ENCODE measurements at regions not wholly inside any gene's neighbourhood (a gene's known extent, or its start where the extent isn't known, plus 50 kb on each side); places are given as distances from the start of the nearest gene placed in this dataset.

DNA sequence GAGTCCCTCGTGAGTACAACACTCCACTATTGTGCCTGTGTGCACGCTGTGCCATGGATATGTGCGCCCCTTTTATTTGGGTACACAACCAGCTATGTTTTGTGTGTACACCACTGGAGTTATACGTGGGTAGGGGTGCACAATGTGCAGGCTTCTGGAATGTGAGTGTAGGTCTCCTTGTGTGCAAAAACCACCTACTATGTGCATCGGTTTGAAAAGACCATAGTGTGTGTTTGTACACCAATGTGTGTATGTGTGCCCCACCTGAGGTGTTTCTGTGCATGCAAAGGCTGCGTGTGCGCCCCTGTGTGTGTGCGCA lies 86.4 kb upstream of the ALDH1L1 start:
- TF ChIP-seq, protein P1, sequence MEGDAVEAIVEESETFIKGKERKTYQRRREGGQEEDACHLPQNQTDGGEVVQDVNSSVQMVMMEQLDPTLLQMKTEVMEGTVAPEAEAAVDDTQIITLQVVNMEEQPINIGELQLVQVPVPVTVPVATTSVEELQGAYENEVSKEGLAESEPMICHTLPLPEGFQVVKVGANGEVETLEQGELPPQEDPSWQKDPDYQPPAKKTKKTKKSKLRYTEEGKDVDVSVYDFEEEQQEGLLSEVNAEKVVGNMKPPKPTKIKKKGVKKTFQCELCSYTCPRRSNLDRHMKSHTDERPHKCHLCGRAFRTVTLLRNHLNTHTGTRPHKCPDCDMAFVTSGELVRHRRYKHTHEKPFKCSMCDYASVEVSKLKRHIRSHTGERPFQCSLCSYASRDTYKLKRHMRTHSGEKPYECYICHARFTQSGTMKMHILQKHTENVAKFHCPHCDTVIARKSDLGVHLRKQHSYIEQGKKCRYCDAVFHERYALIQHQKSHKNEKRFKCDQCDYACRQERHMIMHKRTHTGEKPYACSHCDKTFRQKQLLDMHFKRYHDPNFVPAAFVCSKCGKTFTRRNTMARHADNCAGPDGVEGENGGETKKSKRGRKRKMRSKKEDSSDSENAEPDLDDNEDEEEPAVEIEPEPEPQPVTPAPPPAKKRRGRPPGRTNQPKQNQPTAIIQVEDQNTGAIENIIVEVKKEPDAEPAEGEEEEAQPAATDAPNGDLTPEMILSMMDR (IDR thresholded peaks at IDR 0.05; ENCODE audit: insufficient read depth, missing control alignments): no peak
- FAIRE-seq (no peak), DNase-seq (ENCODE audit: insufficient read length, low spot score) (no peak)

DNA sequence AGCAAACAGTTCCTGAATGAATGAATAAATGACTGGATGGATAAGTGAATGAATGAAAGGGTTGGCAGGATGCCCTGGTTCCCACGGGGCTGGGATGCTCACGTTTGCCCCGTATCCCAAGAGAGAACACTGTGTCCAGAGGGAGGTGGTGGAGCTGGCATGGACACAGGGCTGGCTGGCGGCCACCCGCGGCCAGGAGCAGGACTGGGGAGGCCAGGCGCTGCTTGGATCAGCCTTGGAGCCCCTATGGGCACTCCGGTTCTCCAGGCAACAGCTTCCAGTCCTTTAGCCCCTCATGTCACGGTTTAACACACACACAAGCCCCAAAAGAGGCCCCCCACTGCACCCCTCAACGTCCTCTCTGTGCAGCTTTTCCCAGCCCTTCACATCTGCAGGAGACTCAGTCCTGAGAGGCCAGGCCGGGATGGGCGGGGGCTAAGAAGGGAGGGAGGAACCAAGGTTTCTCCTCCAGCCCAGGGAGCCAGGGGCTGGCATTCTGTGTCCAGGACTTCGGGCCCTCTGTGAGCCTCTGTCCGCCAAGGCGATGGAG lies 86.0 kb upstream of the ALDH1L1 start:
- TF ChIP-seq, protein P1 (IDR thresholded peaks at IDR 0.05; ENCODE audit: insufficient read depth, missing control alignments): no peak
- no peak for FAIRE-seq
- DNase-seq (ENCODE audit: insufficient read length, low spot score): no peak

DNA sequence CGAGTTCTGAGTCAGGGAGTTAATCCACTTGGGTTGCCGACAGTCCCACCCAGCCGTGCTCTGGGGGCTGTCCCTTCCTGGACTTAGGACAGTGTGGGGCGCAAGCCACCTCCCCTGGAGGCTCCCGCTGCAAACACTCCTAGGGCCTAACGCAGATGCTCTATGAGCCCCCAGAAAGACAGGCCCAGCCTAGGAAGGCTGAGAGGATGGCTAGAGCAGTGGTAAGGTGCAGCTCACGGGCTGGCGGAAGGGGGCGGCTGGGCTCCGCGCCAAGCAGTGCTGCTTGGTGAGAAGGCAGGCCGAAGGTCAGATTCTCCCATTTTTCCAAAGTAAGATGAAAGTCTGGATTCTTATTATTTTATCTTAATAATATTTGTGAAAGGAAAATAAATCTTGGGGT lies 84.6 kb upstream of the ALDH1L1 start:
- DNase-seq (ENCODE audit: insufficient read length, low spot score) (no peak), FAIRE-seq (no peak)
- TF ChIP-seq, protein P1 (IDR thresholded peaks at IDR 0.05; ENCODE audit: insufficient read depth, missing control alignments): no peak

DNA sequence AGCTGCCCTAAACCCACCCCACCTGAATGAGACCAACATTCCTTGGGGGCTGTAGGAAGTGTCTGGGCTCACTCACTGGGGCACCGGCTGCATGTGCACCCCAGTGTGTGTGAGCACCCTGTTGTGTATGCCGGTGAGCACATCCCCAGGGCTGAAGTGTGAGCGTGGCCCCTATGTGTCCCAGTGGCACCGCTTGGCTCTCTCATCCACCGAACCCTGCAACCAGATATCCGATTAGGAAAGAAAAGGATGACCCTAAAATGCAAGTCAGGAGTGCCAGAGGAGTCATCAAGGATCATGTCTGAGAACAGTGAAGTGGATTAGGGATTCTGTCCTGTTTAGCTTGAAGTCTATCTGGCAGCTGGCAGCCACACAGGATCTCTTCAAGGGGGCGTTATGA lies 84.0 kb upstream of the ALDH1L1 start:
- TF ChIP-seq, protein P1 (IDR thresholded peaks at IDR 0.05; ENCODE audit: insufficient read depth, missing control alignments): no peak
- no peak for DNase-seq (ENCODE audit: insufficient read length, low spot score)
- no peak for FAIRE-seq

DNA sequence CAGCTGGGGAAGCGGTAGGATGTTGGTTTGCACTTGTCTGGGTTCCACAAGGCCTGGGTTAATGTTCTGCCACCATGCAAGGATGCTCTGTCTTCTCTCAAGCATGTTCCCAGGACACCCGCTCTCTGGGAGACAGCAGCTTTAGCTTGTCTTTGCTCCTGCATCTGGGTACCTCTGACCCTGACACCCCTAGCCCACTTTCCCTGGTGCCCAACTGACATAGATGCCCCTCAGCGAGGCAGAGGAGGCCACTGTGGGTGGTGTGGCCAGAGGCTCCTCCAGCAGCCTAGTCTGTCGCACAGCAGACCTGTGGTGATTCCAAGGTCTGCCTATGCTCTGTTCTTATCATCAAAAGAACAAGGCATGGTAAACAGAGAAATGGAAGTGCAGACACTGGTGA lies 83.6 kb upstream of the ALDH1L1 start:
- TF ChIP-seq, protein P1 (IDR thresholded peaks at IDR 0.05; ENCODE audit: insufficient read depth, missing control alignments): no peak
- no peak for FAIRE-seq

DNA sequence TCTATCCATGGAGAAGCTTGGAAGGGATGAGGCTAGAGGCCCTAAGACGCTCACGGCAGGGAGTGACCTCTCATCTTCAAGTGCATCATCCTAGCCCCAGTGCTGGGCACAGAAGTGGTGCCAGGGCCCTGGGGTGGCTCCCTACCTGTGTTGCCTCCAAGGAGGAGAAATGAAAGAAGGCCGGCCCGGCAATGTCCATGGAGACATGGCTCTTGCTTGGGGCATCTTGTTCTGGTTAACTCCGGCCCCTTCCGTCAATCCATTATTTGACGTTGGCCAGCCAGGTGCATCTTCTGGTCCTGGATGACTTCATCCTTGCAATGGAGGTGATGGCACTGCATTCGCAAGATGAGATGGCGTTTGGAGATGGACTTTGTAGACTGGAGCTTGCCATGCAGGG lies 83.2 kb upstream of the ALDH1L1 start:
- FAIRE-seq: no peak
- TF ChIP-seq, protein P1 (IDR thresholded peaks at IDR 0.05; ENCODE audit: insufficient read depth, missing control alignments): no peak
- no peak for DNase-seq (ENCODE audit: insufficient read length, low spot score)

More for the DNA sequence above, 83.6 kb upstream of the ALDH1L1 start:
- no peak for DNase-seq (ENCODE audit: insufficient read length, low spot score)

DNA sequence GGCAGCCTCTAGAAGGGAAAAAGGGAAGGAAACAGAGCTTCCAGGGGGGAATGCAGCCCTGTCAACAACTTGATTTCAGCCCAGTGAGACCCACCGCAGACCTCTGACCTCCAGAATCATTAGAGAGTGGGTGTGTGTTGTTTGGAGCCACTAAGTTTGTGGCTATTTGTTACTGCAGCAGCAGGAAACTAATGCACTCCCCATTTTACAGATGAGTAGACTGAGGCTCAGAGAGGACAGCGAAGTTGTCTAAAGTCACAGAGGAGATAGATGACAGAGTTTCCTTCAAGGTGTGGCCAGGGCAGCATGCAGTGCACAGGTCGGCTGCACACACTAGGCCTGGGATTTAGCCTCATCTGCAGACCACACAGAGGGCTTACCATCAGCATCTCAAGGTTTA lies 81.8 kb upstream of the ALDH1L1 start:
- FAIRE-seq: no peak
- TF ChIP-seq, protein P1 (IDR thresholded peaks at IDR 0.05; ENCODE audit: insufficient read depth, missing control alignments): no peak
- no peak for DNase-seq (ENCODE audit: insufficient read length, low spot score)
